Spinal cord (tissue), 9 donors: ENCODE measurements at regions not wholly inside any gene's neighbourhood (a gene's known extent, or its start where the extent isn't known, plus 50 kb on each side); places are given as distances from the start of the nearest gene placed in this dataset.

ENCODE experiments used
- DNase-seq, 6 donors: peaks; one replicate each; pipeline versions ENCODE4 v3.0.0 to v3.0.0-alpha.2; 2013 to 2015; ENCODE audit warnings: low spot score in 6 of 6, low read depth in 4 of 6
- H3K27ac ChIP-seq: one replicate; pipeline ENCODE4 v1.5.1; 2013; ENCODE audit warnings: low read depth, low read length, control low read depth
- H3K27me3 ChIP-seq: one replicate; pipeline ENCODE4 v1.6.1; 2013; ENCODE audit warnings: low read length; ENCODE audit not compliant: control insufficient read depth, insufficient read depth
- H3K36me3 ChIP-seq: one replicate; pipeline ENCODE4 v1.6.1; 2013; ENCODE audit warnings: low read length; ENCODE audit not compliant: control insufficient read depth, insufficient read depth
- H3K4me1 ChIP-seq: one replicate; pipeline ENCODE4 v1.6.1; 2013; ENCODE audit warnings: low read length; ENCODE audit not compliant: control insufficient read depth, insufficient read depth
- H3K4me3 ChIP-seq: one replicate; pipeline ENCODE4 v1.5.1; 2013; ENCODE audit warnings: low read depth, low read length, control low read depth
- H3K9me3 ChIP-seq: one replicate; pipeline ENCODE4 v1.6.1; 2013; ENCODE audit warnings: low read length; ENCODE audit not compliant: control insufficient read depth, insufficient read depth
- WGBS: methylation state at CpG from one replicate; pipeline ENCODE4 v1.1.5; 2013; ENCODE audit warnings: missing lambda C conversion rate; ENCODE audit not compliant: insufficient coverage; 5-methylcytosine and 5-hydroxymethylcytosine counted together
- donor health status: healthy.

DNA sequence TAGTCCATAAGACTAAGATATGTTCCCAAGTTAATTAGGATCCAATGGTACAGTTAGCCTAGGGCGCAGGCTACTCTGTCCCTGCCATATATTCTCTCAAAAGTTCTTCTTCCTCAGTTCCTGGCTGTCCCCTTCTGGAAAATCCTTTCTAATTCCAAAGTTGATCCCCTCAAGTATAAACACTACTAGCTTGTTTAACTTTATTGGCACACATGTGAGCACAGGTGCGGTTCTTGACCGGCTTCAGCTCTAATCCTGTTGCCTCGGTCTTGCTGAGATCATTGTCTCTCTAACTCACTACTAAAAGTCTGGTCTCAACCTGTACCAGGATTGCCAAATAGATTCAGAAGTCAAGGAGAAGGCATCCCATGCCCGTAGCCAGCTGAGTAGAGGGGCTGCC lies 89.0 kb downstream of the SEMA4F start:
- H3K4me1 ChIP-seq, result no peaks in the 10 kb centered on the region
- H3K27me3 ChIP-seq, result no peaks in the 10 kb centered on the region
- H3K9me3 ChIP-seq, result no peaks in the 10 kb centered on the region
- H3K4me3 ChIP-seq, result no peak overlapping the region
- WGBS, result 87% methylated on average over 5 of the region's 5 CpGs
- H3K36me3 ChIP-seq, result no peaks in the 10 kb centered on the region
- no peak for DNase-seq
- H3K27ac ChIP-seq, result no peak overlapping the region

GRCh38 chr2:74743778-74744177 lies 89.7 kb downstream of the SEMA4F start:
- Histone ChIP-seq H3K27ac (no peak overlapping the region), H3K9me3 (no peaks in the 10 kb centered on the region), H3K4me3 (no peak overlapping the region), H3K36me3 (no peaks in the 10 kb centered on the region), H3K27me3 (no peaks in the 10 kb centered on the region), H3K4me1 (no peaks in the 10 kb centered on the region)
- no peak for DNase-seq
- 74% methylated on average over 7 of the region's 7 CpGs for WGBS

- peak in 2 of 6 donors; percentile 32 to 55 for DNase-seq
- H3K4me3 ChIP-seq, result no peak overlapping the region
- no peaks in the 10 kb centered on the region for H3K27me3 ChIP-seq
- 92% methylated on average over 2 of the region's 4 CpGs for WGBS
- H3K4me1 ChIP-seq, result no peaks in the 10 kb centered on the region
- H3K9me3 ChIP-seq, result no peaks in the 10 kb centered on the region
- H3K27ac ChIP-seq, result no peak overlapping the region
- H3K36me3 ChIP-seq, result no peaks in the 10 kb centered on the region
Observed at GRCh38 chr2:74744731-74745515, 89.0 kb upstream of the HK2 start.

- Histone ChIP-seq H3K27ac (no peak overlapping the region), H3K36me3 (no peaks in the 10 kb centered on the region), H3K9me3 (no peaks in the 10 kb centered on the region), H3K4me3 (no peak overlapping the region), H3K4me1 (no peaks in the 10 kb centered on the region), H3K27me3 (no peaks in the 10 kb centered on the region)
- DNase-seq, result no peak
- 88% methylated on average over 8 of the region's 8 CpGs for WGBS
Observed at GRCh38 chr2:74745766-74746165, 88.2 kb upstream of the HK2 start.

DNA sequence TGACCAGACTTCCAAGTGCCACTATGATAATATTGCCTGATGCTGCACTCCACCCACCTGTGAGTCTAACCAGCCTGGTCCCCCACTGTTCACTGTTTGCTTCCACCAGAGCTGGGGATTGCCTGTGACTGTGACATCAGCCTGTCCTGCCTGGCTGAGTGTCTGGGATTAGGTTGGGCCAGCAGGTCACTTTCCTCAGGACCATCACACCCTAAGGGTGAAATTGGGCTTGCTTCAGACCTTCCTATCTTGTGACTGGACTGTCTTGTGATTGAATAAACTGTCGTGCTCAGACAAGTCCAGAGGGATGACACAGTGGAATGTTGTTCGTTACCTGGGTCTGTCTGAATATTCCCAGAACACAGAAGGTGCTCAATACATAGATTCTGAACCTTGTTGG lies 87.4 kb upstream of the HK2 start:
- Histone ChIP-seq H3K4me1 (no peaks in the 10 kb centered on the region), H3K27me3 (no peaks in the 10 kb centered on the region), H3K4me3 (no peak overlapping the region), H3K36me3 (no peaks in the 10 kb centered on the region), H3K9me3 (no peaks in the 10 kb centered on the region), H3K27ac (no peak overlapping the region)
- 100% methylated on average over 1 of the region's 2 CpGs for WGBS
- no peak for DNase-seq

DNA sequence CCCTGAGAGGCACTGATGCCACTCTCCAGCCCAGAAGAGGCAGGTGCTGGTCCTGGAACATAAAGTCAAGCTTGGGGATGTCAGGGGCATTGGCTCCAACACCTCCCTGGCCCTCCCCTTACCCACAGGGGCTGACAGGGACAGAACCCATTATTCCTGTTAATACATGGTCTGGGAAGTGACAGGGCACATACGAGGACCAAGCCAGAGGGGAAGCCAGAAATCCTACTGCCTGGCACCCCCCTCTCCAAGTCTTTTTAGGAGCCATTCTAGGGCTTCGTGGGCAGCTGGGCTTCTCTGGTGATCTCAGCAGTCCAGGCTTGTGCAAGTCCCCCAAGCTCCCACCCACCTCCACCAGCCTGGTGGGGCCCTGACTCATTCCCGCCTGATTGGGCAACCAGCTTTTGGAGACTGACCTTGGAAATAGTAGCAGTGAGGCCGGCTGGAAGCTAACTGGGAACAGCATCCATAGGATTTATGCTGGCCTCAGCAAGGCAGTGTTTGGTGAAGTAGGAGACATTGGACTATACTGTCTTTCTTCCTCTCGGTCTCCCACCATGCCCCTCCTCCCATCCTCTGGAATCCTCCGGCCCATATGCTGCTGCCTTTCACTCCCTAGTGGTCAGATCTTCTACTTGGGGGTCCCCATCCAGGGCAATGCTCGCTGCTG lies 86.4 kb upstream of the HK2 start:
- DNase-seq, result no peak
- H3K27ac ChIP-seq, result no peak overlapping the region
- no peaks in the 10 kb centered on the region for H3K4me1 ChIP-seq
- 89% methylated on average over 7 of the region's 7 CpGs for WGBS
- no peaks in the 10 kb centered on the region for H3K36me3 ChIP-seq
- no peak overlapping the region for H3K4me3 ChIP-seq
- H3K9me3 ChIP-seq, result no peaks in the 10 kb centered on the region
- no peaks in the 10 kb centered on the region for H3K27me3 ChIP-seq

DNA sequence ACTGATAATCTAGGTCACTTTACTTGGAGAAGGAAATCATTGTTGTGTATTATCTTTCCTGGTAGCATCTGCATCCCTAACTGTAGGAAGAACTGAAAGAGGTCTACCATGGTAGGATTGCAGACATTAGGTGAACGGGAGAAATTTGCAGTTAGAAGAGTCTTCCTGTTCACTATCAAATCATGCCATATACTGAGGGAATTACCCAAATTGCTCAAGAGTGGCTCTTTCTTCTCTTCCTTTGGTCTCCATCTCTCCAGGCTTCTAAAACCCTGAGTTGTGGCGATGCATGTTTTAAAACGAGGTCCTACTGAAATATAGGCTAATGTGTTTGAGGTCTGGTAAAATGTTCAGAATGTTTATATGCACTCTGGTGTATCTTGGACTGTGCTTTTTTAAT lies 85.3 kb upstream of the HK2 start:
- no peak for DNase-seq
- Histone ChIP-seq H3K4me3 (no peak overlapping the region), H3K27me3 (no peaks in the 10 kb centered on the region), H3K36me3 (no peaks in the 10 kb centered on the region), H3K27ac (no peak overlapping the region), H3K9me3 (no peaks in the 10 kb centered on the region), H3K4me1 (no peaks in the 10 kb centered on the region)
- no CpG with 5 or more reads among the region's 3 CpGs for WGBS

- H3K4me3 ChIP-seq, result no peak overlapping the region
- no peaks in the 10 kb centered on the region for H3K4me1 ChIP-seq
- H3K27ac ChIP-seq, result no peak overlapping the region
- DNase-seq, result peak in 1 of 6 donors; percentile 72
- H3K9me3 ChIP-seq, result no peaks in the 10 kb centered on the region
- WGBS, result 64% methylated on average over 3 of the region's 3 CpGs
- no peaks in the 10 kb centered on the region for H3K36me3 ChIP-seq
- no peaks in the 10 kb centered on the region for H3K27me3 ChIP-seq
Observed at GRCh38 chr2:74749432-74749831, 84.5 kb upstream of the HK2 start.

- Histone ChIP-seq H3K4me1 (no peaks in the 10 kb centered on the region), H3K27ac (no peak overlapping the region), H3K27me3 (no peaks in the 10 kb centered on the region), H3K36me3 (no peaks in the 10 kb centered on the region), H3K9me3 (peaks cover 7% of the 10 kb centered on the region), H3K4me3 (no peak overlapping the region)
- 88% methylated on average over 3 of the region's 4 CpGs for WGBS
- DNase-seq, result no peak
Observed at GRCh38 chr2:74751981-74752851, 81.7 kb upstream of the HK2 start.
